ENCODE measurements at regions not wholly inside any gene's neighbourhood (a gene's known extent, or its start where the extent isn't known, plus 50 kb on each side); places are given as distances from the start of the nearest gene placed in this dataset.
A peak's percentile ranks its signal among the peaks of the same experiment; 100 is the strongest.

- Mint-ChIP-seq H3K27me3 (ENCODE audit: low read depth, unreplicated experiment) (no peaks in the 10 kb centered on the region), H3K36me3 (ENCODE audit: low read depth, unreplicated experiment) (no peaks in the 10 kb centered on the region), H3K27ac (ENCODE audit: unreplicated experiment) (peak overlapping the region; percentile 97), H3K9me3 (ENCODE audit: unreplicated experiment) (no peaks in the 10 kb centered on the region), H3K4me3 (ENCODE audit: unreplicated experiment) (peak overlapping the region; percentile 90), H3K4me1 (ENCODE audit: low read depth, unreplicated experiment) (peaks cover 21% of the 10 kb centered on the region)
- peaks cover 7% of the 10 kb centered on the region for H3K27me3 ChIP-seq (ENCODE audit: insufficient read depth, low read length)
- no peaks in the 10 kb centered on the region for H3K79me2 ChIP-seq (ENCODE audit: insufficient read depth, low read length)
- H3K4me2 ChIP-seq (ENCODE audit: low read length) = peak overlapping the region; percentile 92
- TF ChIP-seq EZH2 (IDR thresholded peaks at IDR 0.05; ENCODE audit: insufficient read depth, low read length) = no peak
- H3K4me1 ChIP-seq (ENCODE audit: insufficient read depth, low read length) = peaks cover 23% of the 10 kb centered on the region
- peak overlapping the region; percentile 95 for H2AFZ ChIP-seq (ENCODE audit: low read depth, low read length)
- no peak for FAIRE-seq
- peak; percentile 19 for DNase-seq (ENCODE audit: low read depth)
- peak overlapping the region; percentile 77 for H3K4me3 ChIP-seq (ENCODE audit: insufficient read depth, low read depth, low read length)
- H3K27ac ChIP-seq (ENCODE audit: low read depth, low read length) = no peak overlapping the region
- H3K36me3 ChIP-seq (ENCODE audit: insufficient read depth, low read length) = no peaks in the 10 kb centered on the region
- H4K20me1 ChIP-seq (ENCODE audit: insufficient read depth, low read length) = no peaks in the 10 kb centered on the region
- H3K9ac ChIP-seq (ENCODE audit: low read length) = peak overlapping the region; percentile 67
- no peaks in the 10 kb centered on the region for H3K9me3 ChIP-seq (ENCODE audit: insufficient read depth, low read depth, low read length)
These were observed 51.5 kb upstream of the TRIM2 start for GRCh38 chr4:153152501-153153338.

GRCh38 chr4:153153339-153153871 is 50.8 kb upstream of the TRIM2 start:
- Mint-ChIP-seq H3K27me3 (ENCODE audit: low read depth, unreplicated experiment) (no peaks in the 10 kb centered on the region), H3K9me3 (ENCODE audit: unreplicated experiment) (no peaks in the 10 kb centered on the region), H3K36me3 (ENCODE audit: low read depth, unreplicated experiment) (no peaks in the 10 kb centered on the region), H3K27ac (ENCODE audit: unreplicated experiment) (peak overlapping the region; percentile 97), H3K4me3 (ENCODE audit: unreplicated experiment) (peak overlapping the region; percentile 90), H3K4me1 (ENCODE audit: low read depth, unreplicated experiment) (peaks cover 21% of the 10 kb centered on the region)
- Histone ChIP-seq H3K4me1 (ENCODE audit: insufficient read depth, low read length) (peaks cover 23% of the 10 kb centered on the region), H3K9me3 (ENCODE audit: insufficient read depth, low read depth, low read length) (no peaks in the 10 kb centered on the region), H3K4me3 (ENCODE audit: insufficient read depth, low read depth, low read length) (peak overlapping the region; percentile 77), H3K27ac (ENCODE audit: low read depth, low read length) (no peak overlapping the region), H3K36me3 (ENCODE audit: insufficient read depth, low read length) (no peaks in the 10 kb centered on the region), H3K9ac (ENCODE audit: low read length) (peak overlapping the region; percentile 67), H3K27me3 (ENCODE audit: insufficient read depth, low read length) (peaks cover 7% of the 10 kb centered on the region), H2AFZ (ENCODE audit: low read depth, low read length) (peak overlapping the region; percentile 95), H3K79me2 (ENCODE audit: insufficient read depth, low read length) (no peaks in the 10 kb centered on the region), H3K4me2 (ENCODE audit: low read length) (peak overlapping the region; percentile 92), H4K20me1 (ENCODE audit: insufficient read depth, low read length) (no peaks in the 10 kb centered on the region)
- peak; percentile 16 for DNase-seq (ENCODE audit: low read depth)
- peak; percentile 24 for TF ChIP-seq EZH2 (IDR thresholded peaks at IDR 0.05; ENCODE audit: insufficient read depth, low read length)
- TF ChIP-seq, protein P1, sequence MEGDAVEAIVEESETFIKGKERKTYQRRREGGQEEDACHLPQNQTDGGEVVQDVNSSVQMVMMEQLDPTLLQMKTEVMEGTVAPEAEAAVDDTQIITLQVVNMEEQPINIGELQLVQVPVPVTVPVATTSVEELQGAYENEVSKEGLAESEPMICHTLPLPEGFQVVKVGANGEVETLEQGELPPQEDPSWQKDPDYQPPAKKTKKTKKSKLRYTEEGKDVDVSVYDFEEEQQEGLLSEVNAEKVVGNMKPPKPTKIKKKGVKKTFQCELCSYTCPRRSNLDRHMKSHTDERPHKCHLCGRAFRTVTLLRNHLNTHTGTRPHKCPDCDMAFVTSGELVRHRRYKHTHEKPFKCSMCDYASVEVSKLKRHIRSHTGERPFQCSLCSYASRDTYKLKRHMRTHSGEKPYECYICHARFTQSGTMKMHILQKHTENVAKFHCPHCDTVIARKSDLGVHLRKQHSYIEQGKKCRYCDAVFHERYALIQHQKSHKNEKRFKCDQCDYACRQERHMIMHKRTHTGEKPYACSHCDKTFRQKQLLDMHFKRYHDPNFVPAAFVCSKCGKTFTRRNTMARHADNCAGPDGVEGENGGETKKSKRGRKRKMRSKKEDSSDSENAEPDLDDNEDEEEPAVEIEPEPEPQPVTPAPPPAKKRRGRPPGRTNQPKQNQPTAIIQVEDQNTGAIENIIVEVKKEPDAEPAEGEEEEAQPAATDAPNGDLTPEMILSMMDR (IDR thresholded peaks at IDR 0.05; ENCODE audit: insufficient read depth, low read depth, low read length) = no peak
- no peak for FAIRE-seq

- peaks cover 21% of the 10 kb centered on the region for H3K4me1 Mint-ChIP-seq (ENCODE audit: low read depth, unreplicated experiment)
- Histone ChIP-seq H4K20me1 (ENCODE audit: insufficient read depth, low read length) (no peaks in the 10 kb centered on the region), H3K27ac (ENCODE audit: low read depth, low read length) (no peak overlapping the region), H3K36me3 (ENCODE audit: insufficient read depth, low read length) (no peaks in the 10 kb centered on the region), H3K27me3 (ENCODE audit: insufficient read depth, low read length) (peaks cover 7% of the 10 kb centered on the region), H3K9me3 (ENCODE audit: insufficient read depth, low read depth, low read length) (no peaks in the 10 kb centered on the region), H3K9ac (ENCODE audit: low read length) (peak overlapping the region; percentile 67), H3K4me3 (ENCODE audit: insufficient read depth, low read depth, low read length) (peak overlapping the region; percentile 77), H3K4me2 (ENCODE audit: low read length) (peak overlapping the region; percentile 92), H3K79me2 (ENCODE audit: insufficient read depth, low read length) (no peaks in the 10 kb centered on the region), H3K4me1 (ENCODE audit: insufficient read depth, low read length) (peaks cover 23% of the 10 kb centered on the region), H2AFZ (ENCODE audit: low read depth, low read length) (peak overlapping the region; percentile 95)
- no peaks in the 10 kb centered on the region for H3K27me3 Mint-ChIP-seq (ENCODE audit: low read depth, unreplicated experiment)
- no peak for FAIRE-seq
- no peak for TF ChIP-seq EZH2 (IDR thresholded peaks at IDR 0.05; ENCODE audit: insufficient read depth, low read length)
- TF ChIP-seq, protein P1 (IDR thresholded peaks at IDR 0.05; ENCODE audit: insufficient read depth, low read depth, low read length) = no peak
- peak overlapping the region; percentile 87 for H3K27ac Mint-ChIP-seq (ENCODE audit: unreplicated experiment)
- no peaks in the 10 kb centered on the region for H3K36me3 Mint-ChIP-seq (ENCODE audit: low read depth, unreplicated experiment)
- H3K9me3 Mint-ChIP-seq (ENCODE audit: unreplicated experiment) = no peaks in the 10 kb centered on the region
- DNase-seq (ENCODE audit: low read depth) = peak; percentile 37
- H3K4me3 Mint-ChIP-seq (ENCODE audit: unreplicated experiment) = peak overlapping the region; percentile 90
These were observed 50.0 kb upstream of the TRIM2 start for GRCh38 chr4:153154007-153154975.

Measured in astrocyte (in vitro differentiated cells and primary cell).